Smooth muscle cell of the brain vasculature (primary cell): ENCODE measurements at regions not wholly inside any gene's neighbourhood (a gene's known extent, or its start where the extent isn't known, plus 50 kb on each side); places are given as distances from the start of the nearest gene placed in this dataset.
"Not testable (repeated sequence)": the region's sequence is repeated elsewhere in the genome, so short reads cannot be mapped to it uniquely, and the experiment has no call there.

Source experiments
- DNase-seq: peaks from one replicate; pipeline ENCODE4 v3.0.0-alpha.2; 2012; ENCODE audit warnings: low read depth, low spot score

GRCh38 chr10:60570272-60570865, 180.7 kb upstream of the ANK3 start:
- DNase-seq = no peak

GRCh38 chr10:60569681-60570080, 180.0 kb upstream of the ANK3 start:
- no peak for DNase-seq

GRCh38 chr10:60566096-60566495, 176.4 kb upstream of the ANK3 start:
- DNase-seq = no peak

- no peak for DNase-seq
Measured at GRCh38 chr10:60565492-60565891, 175.8 kb upstream of the ANK3 start.

- no peak for DNase-seq
Measured at GRCh38 chr10:60564475-60564874, 174.8 kb upstream of the ANK3 start.

GRCh38 chr10:60560451-60560850, 170.8 kb upstream of the ANK3 start:
- no peak for DNase-seq

- DNase-seq = no peak
Measured at GRCh38 chr10:60555700-60556099, 166.0 kb upstream of the ANK3 start.

- DNase-seq = no peak
Measured at GRCh38 chr10:60549686-60550085, 160.0 kb upstream of the ANK3 start.

GRCh38 chr10:60542657-60543056, 153.0 kb upstream of the ANK3 start:
- no peak for DNase-seq

GRCh38 chr10:60541451-60541850, 151.8 kb upstream of the ANK3 start:
- no peak for DNase-seq

GRCh38 chr10:60537697-60538096, 148.0 kb upstream of the ANK3 start:
- no peak for DNase-seq

- DNase-seq = no peak
Measured at GRCh38 chr10:60536529-60537114, 146.9 kb upstream of the ANK3 start.

- DNase-seq = no peak
Measured at GRCh38 chr10:60535427-60535826, 145.8 kb upstream of the ANK3 start.

GRCh38 chr10:60534761-60535389, 145.2 kb upstream of the ANK3 start:
- DNase-seq = peak; percentile 45

GRCh38 chr10:60532696-60533468, 143.2 kb upstream of the ANK3 start:
- no peak for DNase-seq

- DNase-seq = no peak
Measured at GRCh38 chr10:60531006-60531405, 141.3 kb upstream of the ANK3 start.

- no peak for DNase-seq
Measured at GRCh38 chr10:60527676-60528075, 138.0 kb upstream of the ANK3 start.

GRCh38 chr10:60525716-60526585, 136.3 kb upstream of the ANK3 start:
- no peak for DNase-seq

- no peak for DNase-seq
Measured at GRCh38 chr10:60524541-60524940, 134.9 kb upstream of the ANK3 start.

- not testable (repeated sequence) for DNase-seq
Measured at GRCh38 chr10:60523371-60523770, 133.7 kb upstream of the ANK3 start.

- DNase-seq = no peak
Measured at GRCh38 chr10:60522617-60523016, 132.9 kb upstream of the ANK3 start.

GRCh38 chr10:60521974-60522405, 132.3 kb upstream of the ANK3 start:
- DNase-seq = no peak
